ENCODE measurements at regions not wholly inside any gene's neighbourhood (a gene's known extent, or its start where the extent isn't known, plus 50 kb on each side); places are given as distances from the start of the nearest gene placed in this dataset.

GRCh38 chr3:81908561-81908960, 147.1 kb upstream of the GBE1 start:
- TF ChIP-seq TAF1 (IDR thresholded peaks at IDR 0.05; ENCODE audit: low read depth) (no peak), TCF12 (IDR thresholded peaks at IDR 0.05; ENCODE audit: low read depth) (no peak), EGR1 (IDR thresholded peaks at IDR 0.05) (no peak), REST (IDR thresholded peaks at IDR 0.05; ENCODE audit: low read depth) (no peak), FOXM1 (IDR thresholded peaks at IDR 0.05; ENCODE audit: borderline replicate concordance, low read depth) (no peak)

- TF ChIP-seq EP300 (IDR thresholded peaks at IDR 0.05; ENCODE audit: borderline replicate concordance) (no peak), ZBTB7A (IDR thresholded peaks at IDR 0.05; ENCODE audit: low read depth) (no peak), REST (IDR thresholded peaks at IDR 0.05; ENCODE audit: low read depth) (no peak), EGR1 (IDR thresholded peaks at IDR 0.05) (no peak)
These were observed 136.9 kb upstream of the GBE1 start for GRCh38 chr3:81898336-81898735.

GRCh38 chr3:81894598-81894997, 133.2 kb upstream of the GBE1 start:
- TF ChIP-seq ZBTB7A (IDR thresholded peaks at IDR 0.05; ENCODE audit: low read depth) = no peak

- TF ChIP-seq FOXM1 (IDR thresholded peaks at IDR 0.05; ENCODE audit: borderline replicate concordance, low read depth) = no peak
- peak; percentile 21; the same call in 1 of the 2 replicates for TF ChIP-seq MAX (IDR thresholded peaks at IDR 0.05)
- no peak for TF ChIP-seq EGR1 (IDR thresholded peaks at IDR 0.05)
- TF ChIP-seq TEAD4 (IDR thresholded peaks at IDR 0.05) = peak; percentile 42; the same call in 1 of the 2 replicates
- no peak for TF ChIP-seq REST (IDR thresholded peaks at IDR 0.05; ENCODE audit: low read depth)
- TF ChIP-seq YY1 (IDR thresholded peaks at IDR 0.05; ENCODE audit: low read depth) = no peak
These were observed 129.8 kb upstream of the GBE1 start for GRCh38 chr3:81891055-81891895.

- TF ChIP-seq EGR1 (IDR thresholded peaks at IDR 0.05) = no peak
These were observed 127.6 kb upstream of the GBE1 start for GRCh38 chr3:81888914-81889557.

- TF ChIP-seq USF1 (IDR thresholded peaks at IDR 0.05) (no peak), NFIC (IDR thresholded peaks at IDR 0.05) (no peak), YY1 (IDR thresholded peaks at IDR 0.05; ENCODE audit: low read depth) (no peak), EGR1 (IDR thresholded peaks at IDR 0.05) (no peak), TEAD4 (IDR thresholded peaks at IDR 0.05) (no peak), TAF1 (IDR thresholded peaks at IDR 0.05; ENCODE audit: low read depth) (no peak), FOXM1 (IDR thresholded peaks at IDR 0.05; ENCODE audit: borderline replicate concordance, low read depth) (no peak), EP300 (IDR thresholded peaks at IDR 0.05; ENCODE audit: borderline replicate concordance) (no peak), ZBTB7A (IDR thresholded peaks at IDR 0.05; ENCODE audit: low read depth) (no peak), CEBPB (IDR thresholded peaks at IDR 0.05) (no peak), REST (IDR thresholded peaks at IDR 0.05; ENCODE audit: low read depth) (no peak), TCF12 (IDR thresholded peaks at IDR 0.05; ENCODE audit: low read depth) (no peak), MAX (IDR thresholded peaks at IDR 0.05) (no peak)
These were observed 126.0 kb upstream of the GBE1 start for GRCh38 chr3:81887448-81887847.
